Left ventricle myocardium inferior (tissue), 1 donor: ENCODE measurements at regions not wholly inside any gene's neighbourhood (a gene's known extent, or its start where the extent isn't known, plus 50 kb on each side); places are given as distances from the start of the nearest gene placed in this dataset.

Experiments used
- DNase-seq: peaks from one replicate; pipeline ENCODE4 v3.0.0-alpha.2; 2020
- H3K27ac ChIP-seq: fragments of 200-600 bp; replicated peaks from 2 replicates; pipeline ENCODE4 v1.8.0; 2021
- H3K27me3 ChIP-seq: fragments of 200-600 bp; 2 replicates; pipeline ENCODE4 v1.8.0; 2021; ENCODE audit warnings: low read depth
- H3K36me3 ChIP-seq: fragments of 200-600 bp; 2 replicates; pipeline ENCODE4 v1.8.0; 2021
- H3K4me1 ChIP-seq: fragments of 200-600 bp; 2 replicates; pipeline ENCODE4 v1.8.0; 2021
- H3K4me3 ChIP-seq: fragments of 200-600 bp; 2 replicates; pipeline ENCODE4 v1.8.0; 2021; ENCODE audit warnings: mild to moderate bottlenecking, moderate library complexity
- H3K9me3 ChIP-seq: fragments of 200-600 bp; replicated peaks from 2 replicates; pipeline ENCODE4 v1.8.0; 2021
- intact Hi-C: fragments of 100-400 bp; cut with micrococcal nuclease; formaldehyde crosslinking; loops from one replicate; pipeline ENCODE4 v1.11.0; 2022
- TF ChIP-seq, protein P1 (sequence below): fragments of 200-600 bp; IDR thresholded peaks from 2 replicates; pipeline ENCODE4 v1.8.0; 2021; ENCODE audit warnings: antibody characterized with exemption, mild to moderate bottlenecking, borderline replicate concordance
- donor health status: DM: no; HTN: yes; CAD: no; lungs with severe emphysema.

DNA sequence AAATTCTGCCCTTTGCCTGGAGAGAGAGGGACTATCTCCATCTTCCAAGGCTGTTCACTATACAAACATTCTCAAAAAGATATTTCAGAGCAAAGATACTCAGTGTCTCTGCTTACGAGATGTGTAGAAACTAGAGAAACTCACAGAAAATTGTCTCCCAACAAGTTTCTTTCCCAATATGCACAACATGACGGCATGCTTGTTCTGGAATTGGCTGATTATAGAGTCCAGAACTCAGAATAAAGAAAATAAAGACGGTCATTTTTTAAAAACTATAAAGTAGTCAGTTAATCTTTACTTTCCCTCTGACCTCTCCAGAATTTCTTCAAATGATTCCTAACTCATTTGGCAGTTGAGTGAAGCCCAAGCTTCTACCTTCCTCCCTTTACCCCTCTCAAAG is 285.5 kb upstream of the KLF3 start:
- TF ChIP-seq, protein P1, sequence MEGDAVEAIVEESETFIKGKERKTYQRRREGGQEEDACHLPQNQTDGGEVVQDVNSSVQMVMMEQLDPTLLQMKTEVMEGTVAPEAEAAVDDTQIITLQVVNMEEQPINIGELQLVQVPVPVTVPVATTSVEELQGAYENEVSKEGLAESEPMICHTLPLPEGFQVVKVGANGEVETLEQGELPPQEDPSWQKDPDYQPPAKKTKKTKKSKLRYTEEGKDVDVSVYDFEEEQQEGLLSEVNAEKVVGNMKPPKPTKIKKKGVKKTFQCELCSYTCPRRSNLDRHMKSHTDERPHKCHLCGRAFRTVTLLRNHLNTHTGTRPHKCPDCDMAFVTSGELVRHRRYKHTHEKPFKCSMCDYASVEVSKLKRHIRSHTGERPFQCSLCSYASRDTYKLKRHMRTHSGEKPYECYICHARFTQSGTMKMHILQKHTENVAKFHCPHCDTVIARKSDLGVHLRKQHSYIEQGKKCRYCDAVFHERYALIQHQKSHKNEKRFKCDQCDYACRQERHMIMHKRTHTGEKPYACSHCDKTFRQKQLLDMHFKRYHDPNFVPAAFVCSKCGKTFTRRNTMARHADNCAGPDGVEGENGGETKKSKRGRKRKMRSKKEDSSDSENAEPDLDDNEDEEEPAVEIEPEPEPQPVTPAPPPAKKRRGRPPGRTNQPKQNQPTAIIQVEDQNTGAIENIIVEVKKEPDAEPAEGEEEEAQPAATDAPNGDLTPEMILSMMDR, result no peak
- DNase-seq, result no peak
- no peak overlapping the region for H3K4me3 ChIP-seq
- H3K36me3 ChIP-seq, result no peaks in the 10 kb centered on the region
- intact Hi-C loops, result no loop called here
- H3K27ac ChIP-seq, result no peak overlapping the region
- no peaks in the 10 kb centered on the region for H3K27me3 ChIP-seq
- H3K4me1 ChIP-seq, result peaks cover 11% of the 10 kb centered on the region
- no peaks in the 10 kb centered on the region for H3K9me3 ChIP-seq

- no peak overlapping the region for H3K4me3 ChIP-seq
- intact Hi-C loops, result no loop called here
- TF ChIP-seq, protein P1, result no peak
- H3K9me3 ChIP-seq, result no peaks in the 10 kb centered on the region
- no peaks in the 10 kb centered on the region for H3K36me3 ChIP-seq
- H3K27ac ChIP-seq, result no peak overlapping the region
- no peaks in the 10 kb centered on the region for H3K27me3 ChIP-seq
- DNase-seq, result peak; percentile 60
- H3K4me1 ChIP-seq, result peaks cover 33% of the 10 kb centered on the region
These were observed 282.2 kb upstream of the KLF3 start for GRCh38 chr4:38381788-38382187.

DNA sequence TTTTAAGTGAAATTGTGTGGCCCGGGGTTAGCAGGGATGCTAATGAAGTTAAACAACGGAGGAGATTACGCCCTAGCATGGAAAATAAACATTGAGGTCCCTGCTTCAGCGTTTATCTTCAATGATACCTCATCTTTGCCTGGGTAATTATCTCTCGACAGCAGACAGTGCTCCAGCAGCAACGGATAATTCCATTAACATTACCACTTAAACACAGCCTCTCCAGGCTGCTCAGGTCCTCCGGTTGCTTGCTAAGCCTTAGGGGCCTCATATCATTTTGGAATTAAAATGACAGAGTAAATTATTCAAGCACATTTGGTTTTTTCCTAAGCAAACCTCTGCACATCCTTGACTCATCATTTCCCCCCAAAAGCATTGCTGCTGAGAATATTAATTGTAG is 281.5 kb upstream of the KLF3 start:
- H3K9me3 ChIP-seq, result no peaks in the 10 kb centered on the region
- H3K27ac ChIP-seq, result no peak overlapping the region
- no peaks in the 10 kb centered on the region for H3K36me3 ChIP-seq
- no peak overlapping the region for H3K4me3 ChIP-seq
- DNase-seq, result no peak
- TF ChIP-seq, protein P1, result no peak
- intact Hi-C loops, result no loop called here
- peaks cover 40% of the 10 kb centered on the region for H3K4me1 ChIP-seq
- no peaks in the 10 kb centered on the region for H3K27me3 ChIP-seq

DNA sequence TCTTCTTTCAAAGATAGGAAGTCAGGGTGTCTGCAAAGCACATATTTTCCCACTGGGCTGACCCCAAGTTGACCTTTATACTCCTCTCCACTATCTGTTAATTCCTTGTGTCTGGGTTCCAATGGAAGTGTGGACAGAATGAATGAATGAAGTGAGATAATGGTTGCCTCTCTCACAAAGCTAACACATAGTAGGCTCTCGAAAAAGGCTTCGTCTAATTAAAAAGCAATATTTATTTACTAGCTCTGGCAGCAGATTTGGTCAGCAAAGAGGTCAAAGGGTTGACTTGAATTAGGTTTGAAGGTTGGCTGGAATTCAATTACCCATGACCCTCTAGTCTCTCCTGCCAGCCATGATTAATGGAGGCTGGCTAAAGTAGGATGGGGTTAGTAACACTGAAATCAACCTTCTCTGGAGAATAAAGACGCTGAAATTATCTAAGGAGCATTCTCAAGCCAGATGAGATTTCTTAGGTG is 280.3 kb upstream of the KLF3 start:
- TF ChIP-seq, protein P1, result no peak
- no peak overlapping the region for H3K27ac ChIP-seq

DNA sequence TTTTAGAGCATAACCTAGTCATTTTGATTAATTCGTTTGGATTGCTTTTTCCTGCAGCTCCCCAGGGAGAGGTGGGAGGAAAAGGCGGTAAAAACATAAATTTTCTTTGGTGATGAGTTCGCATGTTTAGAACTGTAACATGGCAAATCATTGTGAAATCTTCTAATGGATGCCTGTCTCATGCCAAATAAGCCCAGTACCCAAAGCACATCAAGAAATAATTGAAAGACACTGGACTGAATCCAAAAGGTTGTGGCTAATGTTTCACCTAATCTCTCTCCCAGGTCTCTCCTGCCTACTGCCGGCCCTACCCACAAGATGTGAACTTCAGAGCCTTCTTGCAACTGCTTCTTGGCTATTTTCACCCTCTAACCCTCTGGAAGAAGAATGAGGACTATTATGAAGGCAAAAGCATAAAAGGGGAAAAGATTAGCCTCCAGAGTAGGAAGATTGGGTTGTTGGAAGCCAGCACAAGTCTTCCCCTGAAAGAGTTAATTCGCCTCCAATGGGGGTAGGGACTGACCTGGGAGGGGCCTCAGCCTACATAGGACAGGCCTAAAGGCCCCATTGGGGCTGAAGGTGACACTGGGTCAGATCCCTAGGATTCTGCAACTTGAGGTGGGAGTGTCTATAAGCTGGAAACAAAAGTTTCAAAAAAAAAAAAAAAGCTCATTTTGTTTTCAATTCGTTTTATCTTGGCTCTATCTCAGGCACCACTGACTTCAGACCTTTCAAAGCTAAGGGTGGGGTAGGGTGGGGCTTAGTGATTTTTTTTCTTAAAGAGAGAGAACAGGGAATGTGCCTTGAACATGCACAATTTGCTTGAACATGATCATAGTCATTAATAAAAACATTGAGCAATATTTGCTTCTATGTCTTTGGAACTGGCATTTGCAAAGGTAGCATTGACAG is 278.6 kb upstream of the KLF3 start:
- Histone ChIP-seq H3K36me3 (no peaks in the 10 kb centered on the region), H3K9me3 (peaks cover 5% of the 10 kb centered on the region), H3K27ac (peak overlapping the region; percentile 49), H3K4me1 (peaks cover 46% of the 10 kb centered on the region), H3K4me3 (no peak overlapping the region), H3K27me3 (no peaks in the 10 kb centered on the region)
- intact Hi-C loops, result no loop called here
- DNase-seq, result no peak
- TF ChIP-seq, protein P1, result no peak

More for the DNA sequence above, 280.3 kb upstream of the KLF3 start:
- Histone ChIP-seq H3K4me1 (peaks cover 46% of the 10 kb centered on the region), H3K36me3 (no peaks in the 10 kb centered on the region), H3K27me3 (no peaks in the 10 kb centered on the region), H3K4me3 (no peak overlapping the region), H3K9me3 (no peaks in the 10 kb centered on the region)
- DNase-seq, result no peak
- intact Hi-C loops, result no loop called here
